ENCODE measurements at regions not wholly inside any gene's neighbourhood (a gene's known extent, or its start where the extent isn't known, plus 50 kb on each side); places are given as distances from the start of the nearest gene placed in this dataset.
"Not testable (repeated sequence)": the region's sequence is repeated elsewhere in the genome, so short reads cannot be mapped to it uniquely, and the experiment has no call there.

- no peak for DNase-seq
These were observed 159.4 kb downstream of the HS3ST3A1 start for GRCh38 chr17:13442361-13442760.

- no peak for DNase-seq
These were observed 159.9 kb downstream of the HS3ST3A1 start for GRCh38 chr17:13441873-13442272.

- no peak for DNase-seq
These were observed 163.6 kb downstream of the HS3ST3A1 start for GRCh38 chr17:13437966-13438779.

GRCh38 chr17:13435230-13435629 lies 166.5 kb downstream of the HS3ST3A1 start:
- no peak for DNase-seq

- DNase-seq = no peak
These were observed 172.5 kb downstream of the HS3ST3A1 start for GRCh38 chr17:13429201-13429600.

GRCh38 chr17:13428611-13429042 lies 173.1 kb downstream of the HS3ST3A1 start:
- DNase-seq = no peak

GRCh38 chr17:13426991-13427390 lies 174.7 kb downstream of the HS3ST3A1 start:
- no peak for DNase-seq

- DNase-seq = no peak
These were observed 176.3 kb downstream of the HS3ST3A1 start for GRCh38 chr17:13425390-13425789.

- no peak for DNase-seq
These were observed 180.1 kb downstream of the HS3ST3A1 start for GRCh38 chr17:13421581-13422130.

GRCh38 chr17:13420878-13421277 lies 180.9 kb downstream of the HS3ST3A1 start:
- DNase-seq = no peak

GRCh38 chr17:13420418-13420826 lies 181.3 kb downstream of the HS3ST3A1 start:
- DNase-seq = no peak

GRCh38 chr17:13419676-13420075 lies 182.1 kb downstream of the HS3ST3A1 start:
- DNase-seq = no peak

- DNase-seq = no peak
These were observed 182.8 kb downstream of the HS3ST3A1 start for GRCh38 chr17:13418891-13419290.

GRCh38 chr17:13417381-13417950 lies 184.3 kb downstream of the HS3ST3A1 start:
- no peak for DNase-seq

GRCh38 chr17:13416748-13417363 lies 184.9 kb downstream of the HS3ST3A1 start:
- DNase-seq = no peak

GRCh38 chr17:13415871-13416416 lies 185.8 kb downstream of the HS3ST3A1 start:
- no peak for DNase-seq

GRCh38 chr17:13415200-13415599 lies 186.5 kb downstream of the HS3ST3A1 start:
- DNase-seq = not testable (repeated sequence)

- no peak for DNase-seq
These were observed 188.7 kb downstream of the HS3ST3A1 start for GRCh38 chr17:13413001-13413400.

- no peak for DNase-seq
These were observed 190.9 kb downstream of the HS3ST3A1 start for GRCh38 chr17:13410874-13411273.

- DNase-seq = no peak
These were observed 191.5 kb downstream of the HS3ST3A1 start for GRCh38 chr17:13410214-13410613.

GRCh38 chr17:13409455-13409854 lies 192.3 kb downstream of the HS3ST3A1 start:
- no peak for DNase-seq

GRCh38 chr17:13407381-13407780 lies 194.3 kb downstream of the HS3ST3A1 start:
- no peak for DNase-seq

GRCh38 chr17:13405807-13406206 lies 195.9 kb downstream of the HS3ST3A1 start:
- no peak for DNase-seq

Data from activated CD4-positive, alpha-beta T cell treated with anti-CD3 and anti-CD28 coated beads, Interleukin-2, amount 50 U/mL, for 16 hours (primary cell).